Mesenchymal stem cell (in vitro differentiated cells and primary cell): ENCODE measurements at regions not wholly inside any gene's neighbourhood (a gene's known extent, or its start where the extent isn't known, plus 50 kb on each side); places are given as distances from the start of the nearest gene placed in this dataset.
A peak's percentile ranks its signal among the peaks of the same experiment; 100 is the strongest.

ENCODE experiments used
- DNase-seq: peaks from one replicate; pipeline ENCODE4 v3.0.0-alpha.2; 2013
- H2AFZ ChIP-seq: one replicate; pipeline ENCODE4 v1.6.1; 2013; ENCODE audit warnings: low read depth, mild to moderate bottlenecking, control low read depth, inconsistent platforms, low read length, moderate library complexity
- H2AK5ac ChIP-seq: 2 replicates; pipeline ENCODE4 v1.6.1; 2013; ENCODE audit warnings: low read length, moderate library complexity, mild to moderate bottlenecking, inconsistent platforms; ENCODE audit not compliant: severe bottlenecking
- H2BK120ac ChIP-seq: one replicate; pipeline ENCODE4 v1.6.1; 2013; ENCODE audit warnings: low read depth, mild to moderate bottlenecking, inconsistent platforms, low read length, moderate library complexity
- H2BK12ac ChIP-seq, 2 experiments: one replicate each; pipeline ENCODE4 v1.6.1; 2013; ENCODE audit warnings: inconsistent platforms in 2 of 2, low read length in 2 of 2, mild to moderate bottlenecking in 2 of 2, moderate library complexity in 2 of 2, control low read depth in 1 of 2
- H2BK15ac ChIP-seq: one replicate; pipeline ENCODE4 v1.6.1; 2013; ENCODE audit warnings: mild to moderate bottlenecking, low read depth, inconsistent platforms; ENCODE audit not compliant: poor library complexity, severe bottlenecking
- H2BK5ac ChIP-seq: 2 replicates; pipeline ENCODE4 v1.6.1; 2013; ENCODE audit warnings: low read depth, mild to moderate bottlenecking, low read length, control low read depth, inconsistent platforms; ENCODE audit not compliant: poor library complexity, severe bottlenecking
- H3K14ac ChIP-seq, 2 experiments: one replicate each; pipeline ENCODE4 v1.6.1; 2013; ENCODE audit warnings: inconsistent platforms in 2 of 2, low read length in 2 of 2, control low read depth in 1 of 2, mild to moderate bottlenecking in 1 of 2, moderate library complexity in 1 of 2
- H3K18ac ChIP-seq, 2 experiments: one replicate each; pipeline ENCODE4 v1.6.1; 2013; ENCODE audit warnings: inconsistent platforms in 2 of 2, low read length in 2 of 2, control low read depth in 1 of 2, low read depth in 1 of 2, mild to moderate bottlenecking in 1 of 2
- H3K23ac ChIP-seq, 2 experiments: one replicate each; pipeline ENCODE4 v1.6.1; 2013; ENCODE audit warnings: inconsistent platforms in 2 of 2, low read length in 2 of 2, mild to moderate bottlenecking in 2 of 2, moderate library complexity in 2 of 2, control low read depth in 1 of 2
- H3K27ac ChIP-seq: 2 replicates; pipeline ENCODE4 v1.5.1; 2013; ENCODE audit warnings: mild to moderate bottlenecking, moderate library complexity, low read length, control low read depth, inconsistent platforms; ENCODE audit not compliant: poor library complexity, severe bottlenecking
- H3K27me3 ChIP-seq, 2 experiments: 2 replicates each; pipeline versions ENCODE4 v1.6.1 to v1.7.0; 2013; ENCODE audit warnings: low read length in 2 of 2, mild to moderate bottlenecking in 2 of 2, moderate library complexity in 2 of 2, control low read depth in 1 of 2, inconsistent platforms in 1 of 2; ENCODE audit not compliant: control insufficient read depth in 1 of 2, insufficient read depth in 1 of 2
- H3K36me3 ChIP-seq, 2 experiments: 2 replicates each; pipeline versions ENCODE4 v1.6.1 to v1.7.0; 2013; ENCODE audit warnings: low read length in 2 of 2, control low read depth in 1 of 2, inconsistent platforms in 1 of 2, low read depth in 1 of 2, mild to moderate bottlenecking in 1 of 2; ENCODE audit not compliant: insufficient read depth in 2 of 2, control insufficient read depth in 1 of 2
- H3K4ac ChIP-seq, 2 experiments: one replicate each; pipeline ENCODE4 v1.6.1; 2013; ENCODE audit warnings: inconsistent platforms in 2 of 2, low read length in 2 of 2, mild to moderate bottlenecking in 2 of 2, moderate library complexity in 2 of 2, control low read depth in 1 of 2, low read depth in 1 of 2
- H3K4me1 ChIP-seq: 2 replicates; pipeline ENCODE4 v1.6.1; 2013; ENCODE audit warnings: low read depth, low read length, control low read depth; ENCODE audit not compliant: control insufficient read depth, insufficient read depth
- H3K4me2 ChIP-seq: 2 replicates; pipeline ENCODE4 v1.6.1; 2013; ENCODE audit warnings: low read length, mild to moderate bottlenecking, inconsistent platforms; ENCODE audit not compliant: poor library complexity, severe bottlenecking
- H3K4me3 ChIP-seq, 2 experiments: 2 replicates each; pipeline versions ENCODE4 v1.5.1 to v1.7.0; 2013; ENCODE audit warnings: low read length in 2 of 2, mild to moderate bottlenecking in 2 of 2, control low read depth in 1 of 2, low read depth in 1 of 2; ENCODE audit not compliant: insufficient read depth in 1 of 2
- H3K79me1 ChIP-seq: replicated peaks from 2 replicates; pipeline ENCODE4 v1.6.1; 2013; ENCODE audit warnings: mild to moderate bottlenecking, control low read depth, low read length, inconsistent platforms; ENCODE audit not compliant: poor library complexity, severe bottlenecking
- H3K9ac ChIP-seq: 2 replicates; pipeline ENCODE4 v1.7.0; 2013; ENCODE audit warnings: mild to moderate bottlenecking, low read length, moderate library complexity
- H3K9me3 ChIP-seq: 2 replicates; pipeline ENCODE4 v1.7.0; 2013; ENCODE audit warnings: mild to moderate bottlenecking, low read length; ENCODE audit not compliant: control insufficient read depth
- H4K8ac ChIP-seq: one replicate; pipeline ENCODE4 v1.6.1; 2013; ENCODE audit warnings: inconsistent platforms, mild to moderate bottlenecking, low read length, moderate library complexity
- H4K91ac ChIP-seq: one replicate; pipeline ENCODE4 v1.6.1; 2013; ENCODE audit warnings: mild to moderate bottlenecking, low read length, inconsistent platforms
- WGBS: methylation state at CpG from one replicate; pipeline ENCODE4 v1.1.7; 2013; ENCODE audit warnings: mixed read lengths; 5-methylcytosine and 5-hydroxymethylcytosine counted together

GRCh38 chr7:17589671-17590070 is 291.2 kb downstream of the AHR start:
- no peak overlapping the region for H4K91ac ChIP-seq
- no peak overlapping the region for H3K4me2 ChIP-seq
- WGBS = 86% methylated on average over 2 of the region's 6 CpGs
- no peak for DNase-seq
- no peak overlapping the region for H2AK5ac ChIP-seq
- no peak overlapping the region for H3K9ac ChIP-seq
- H2BK12ac ChIP-seq = no peak overlapping the region
- no peak overlapping the region for H2BK5ac ChIP-seq
- no peaks in the 10 kb centered on the region for H3K36me3 ChIP-seq
- H3K4me3 ChIP-seq = no peak overlapping the region
- no peak overlapping the region for H3K18ac ChIP-seq
- H2BK15ac ChIP-seq = no peak overlapping the region
- no peak overlapping the region for H2AFZ ChIP-seq
- no peak overlapping the region for H4K8ac ChIP-seq
- no peak overlapping the region for H3K4ac ChIP-seq
- H3K79me1 ChIP-seq = no peaks in the 10 kb centered on the region
- no peak overlapping the region for H3K14ac ChIP-seq
- no peak overlapping the region for H2BK120ac ChIP-seq
- no peak overlapping the region for H3K23ac ChIP-seq
- H3K9me3 ChIP-seq = no peaks in the 10 kb centered on the region
- H3K4me1 ChIP-seq = peaks cover 2% of the 10 kb centered on the region
- H3K27me3 ChIP-seq = peaks cover 0 to 10% of the 10 kb centered on the region in 2 experiments
- H3K27ac ChIP-seq = no peak overlapping the region

- Histone ChIP-seq H3K79me1 (no peaks in the 10 kb centered on the region), H3K4me1 (peaks cover 2% of the 10 kb centered on the region), H2AK5ac (no peak overlapping the region), H3K23ac (no peak overlapping the region), H2BK5ac (no peak overlapping the region), H3K36me3 (no peaks in the 10 kb centered on the region), H2AFZ (no peak overlapping the region), H2BK12ac (no peak overlapping the region), H3K27me3 (peaks cover 0 to 10% of the 10 kb centered on the region in 2 experiments), H2BK15ac (no peak overlapping the region), H4K91ac (no peak overlapping the region), H2BK120ac (no peak overlapping the region), H3K4me2 (no peak overlapping the region), H3K9me3 (no peaks in the 10 kb centered on the region), H3K4ac (no peak overlapping the region), H3K14ac (no peak overlapping the region), H3K27ac (no peak overlapping the region), H3K4me3 (no peak overlapping the region), H4K8ac (no peak overlapping the region), H3K9ac (no peak overlapping the region), H3K18ac (no peak overlapping the region)
- no peak for DNase-seq
- no CpG with 5 or more reads among the region's 2 CpGs for WGBS
Measured at GRCh38 chr7:17590221-17590620, 291.8 kb downstream of the AHR start.

DNA sequence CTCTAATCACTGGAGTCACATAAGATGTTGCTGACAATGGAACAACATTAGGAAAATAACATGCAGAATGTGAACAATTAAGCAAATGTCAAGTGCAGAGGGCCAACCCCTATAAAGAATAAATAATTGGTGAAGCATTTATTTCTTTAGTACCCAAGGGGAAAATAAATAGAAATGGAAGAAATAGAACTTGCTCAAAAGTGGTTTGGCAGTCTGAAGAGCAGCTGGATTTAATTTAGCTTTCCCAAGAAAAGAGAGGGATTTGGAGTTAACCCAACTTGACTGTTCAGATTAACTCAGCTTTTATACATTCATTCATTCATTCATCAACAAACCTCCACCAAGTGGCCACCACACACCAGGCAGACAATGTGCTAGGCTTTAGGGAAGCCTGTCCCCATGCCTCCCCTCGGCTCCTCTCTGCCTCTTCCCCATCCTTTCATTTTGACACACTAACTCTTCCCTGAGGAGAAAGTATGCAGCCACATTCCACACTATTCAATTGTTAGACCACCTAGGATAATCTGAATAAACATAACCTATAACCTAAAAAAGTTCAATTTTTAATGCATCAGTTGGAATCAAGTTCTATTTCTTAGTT is 295.5 kb downstream of the AHR start:
- H3K4me1 ChIP-seq = peaks cover 2% of the 10 kb centered on the region
- H4K91ac ChIP-seq = no peak overlapping the region
- 94% methylated on average over 1 of the region's 1 CpG for WGBS

DNA sequence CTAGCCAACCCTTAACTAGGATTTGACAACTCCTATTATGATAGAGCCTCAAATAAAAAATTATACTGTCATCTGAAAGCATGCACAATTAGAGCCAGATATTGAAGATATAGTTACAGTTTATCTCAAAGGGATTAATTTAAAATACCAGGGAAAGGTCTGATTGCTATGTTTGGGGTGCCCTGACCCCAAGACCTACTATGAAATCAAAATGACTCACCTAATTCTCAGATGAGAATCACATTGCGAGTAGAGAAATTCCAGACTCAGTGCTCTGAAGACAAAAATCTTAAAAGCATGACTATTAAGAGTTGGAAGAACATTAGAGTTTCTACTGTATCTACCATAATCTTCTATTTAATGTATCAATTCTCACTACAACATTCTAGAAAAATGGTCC is 297.1 kb downstream of the AHR start:
- Histone ChIP-seq H2BK15ac (no peak overlapping the region), H3K23ac (no peak overlapping the region), H3K36me3 (no peaks in the 10 kb centered on the region), H3K4me3 (no peak overlapping the region), H2BK120ac (no peak overlapping the region), H2AFZ (no peak overlapping the region), H3K14ac (no peak overlapping the region), H3K27me3 (peaks cover 0 to 9% of the 10 kb centered on the region in 2 experiments), H2BK12ac (no peak overlapping the region), H3K4ac (no peak overlapping the region), H3K79me1 (no peaks in the 10 kb centered on the region), H4K91ac (no peak overlapping the region), H2BK5ac (no peak overlapping the region), H4K8ac (no peak overlapping the region), H3K4me1 (peaks cover 2% of the 10 kb centered on the region), H3K9me3 (no peaks in the 10 kb centered on the region), H2AK5ac (no peak overlapping the region), H3K27ac (no peak overlapping the region), H3K9ac (no peak overlapping the region), H3K4me2 (no peak overlapping the region), H3K18ac (no peak overlapping the region)
- no peak for DNase-seq
- 100% methylated on average over 1 of the region's 1 CpG for WGBS

More for the DNA sequence above, 295.5 kb downstream of the AHR start:
- no peak overlapping the region for H2BK12ac ChIP-seq
- H3K9me3 ChIP-seq = no peaks in the 10 kb centered on the region
- no peak overlapping the region for H3K4ac ChIP-seq
- peak overlapping the region in 1 of 2 experiments; percentile 23 for H3K4me3 ChIP-seq
- no peak overlapping the region for H3K23ac ChIP-seq
- no peak overlapping the region for H3K14ac ChIP-seq
- no peak overlapping the region for H3K27ac ChIP-seq
- no peak for DNase-seq
- H3K18ac ChIP-seq = no peak overlapping the region
- no peaks in the 10 kb centered on the region for H3K79me1 ChIP-seq
- H3K9ac ChIP-seq = no peak overlapping the region
- no peak overlapping the region for H4K8ac ChIP-seq
- H2AFZ ChIP-seq = no peak overlapping the region
- H2BK120ac ChIP-seq = no peak overlapping the region
- H2BK5ac ChIP-seq = no peak overlapping the region
- peaks cover 0 to 10% of the 10 kb centered on the region in 2 experiments for H3K27me3 ChIP-seq
- H2BK15ac ChIP-seq = no peak overlapping the region
- H3K36me3 ChIP-seq = no peaks in the 10 kb centered on the region
- H2AK5ac ChIP-seq = no peak overlapping the region
- no peak overlapping the region for H3K4me2 ChIP-seq
